ENCODE measurements at regions not wholly inside any gene's neighbourhood (a gene's known extent, or its start where the extent isn't known, plus 50 kb on each side); places are given as distances from the start of the nearest gene placed in this dataset.

DNA sequence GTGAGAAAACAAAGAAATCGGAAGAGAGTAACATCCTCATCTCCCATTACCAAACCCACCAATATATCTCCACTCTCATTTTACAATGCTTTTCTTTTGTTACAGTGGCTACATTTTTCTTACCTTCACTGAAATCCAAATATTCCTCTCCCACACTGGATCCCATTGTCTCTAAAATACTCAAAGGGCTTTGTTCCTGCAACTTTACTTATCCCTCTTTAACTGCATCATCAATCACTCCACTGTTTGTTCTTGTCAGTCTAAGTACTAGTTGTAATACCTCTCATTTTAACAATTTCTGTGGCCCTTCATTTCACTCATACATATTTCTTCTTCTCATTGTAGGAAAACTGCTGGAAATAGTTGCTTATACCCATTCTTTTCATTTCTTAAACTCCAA is 464.2 kb upstream of the PIK3C3 start:
- TF ChIP-seq POLR2A (IDR thresholded peaks at IDR 0.05), result no peak
- TF ChIP-seq, protein P1, sequence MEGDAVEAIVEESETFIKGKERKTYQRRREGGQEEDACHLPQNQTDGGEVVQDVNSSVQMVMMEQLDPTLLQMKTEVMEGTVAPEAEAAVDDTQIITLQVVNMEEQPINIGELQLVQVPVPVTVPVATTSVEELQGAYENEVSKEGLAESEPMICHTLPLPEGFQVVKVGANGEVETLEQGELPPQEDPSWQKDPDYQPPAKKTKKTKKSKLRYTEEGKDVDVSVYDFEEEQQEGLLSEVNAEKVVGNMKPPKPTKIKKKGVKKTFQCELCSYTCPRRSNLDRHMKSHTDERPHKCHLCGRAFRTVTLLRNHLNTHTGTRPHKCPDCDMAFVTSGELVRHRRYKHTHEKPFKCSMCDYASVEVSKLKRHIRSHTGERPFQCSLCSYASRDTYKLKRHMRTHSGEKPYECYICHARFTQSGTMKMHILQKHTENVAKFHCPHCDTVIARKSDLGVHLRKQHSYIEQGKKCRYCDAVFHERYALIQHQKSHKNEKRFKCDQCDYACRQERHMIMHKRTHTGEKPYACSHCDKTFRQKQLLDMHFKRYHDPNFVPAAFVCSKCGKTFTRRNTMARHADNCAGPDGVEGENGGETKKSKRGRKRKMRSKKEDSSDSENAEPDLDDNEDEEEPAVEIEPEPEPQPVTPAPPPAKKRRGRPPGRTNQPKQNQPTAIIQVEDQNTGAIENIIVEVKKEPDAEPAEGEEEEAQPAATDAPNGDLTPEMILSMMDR (IDR thresholded peaks at IDR 0.05), result no peak
- TF ChIP-seq EP300 (IDR thresholded peaks at IDR 0.05), result no peak
- no peak for TF ChIP-seq POLR2AphosphoS5 (IDR thresholded peaks at IDR 0.05)

All from sigmoid colon (tissue), 4 donors.